ENCODE measurements at regions not wholly inside any gene's neighbourhood (a gene's known extent, or its start where the extent isn't known, plus 50 kb on each side); places are given as distances from the start of the nearest gene placed in this dataset.

DNA sequence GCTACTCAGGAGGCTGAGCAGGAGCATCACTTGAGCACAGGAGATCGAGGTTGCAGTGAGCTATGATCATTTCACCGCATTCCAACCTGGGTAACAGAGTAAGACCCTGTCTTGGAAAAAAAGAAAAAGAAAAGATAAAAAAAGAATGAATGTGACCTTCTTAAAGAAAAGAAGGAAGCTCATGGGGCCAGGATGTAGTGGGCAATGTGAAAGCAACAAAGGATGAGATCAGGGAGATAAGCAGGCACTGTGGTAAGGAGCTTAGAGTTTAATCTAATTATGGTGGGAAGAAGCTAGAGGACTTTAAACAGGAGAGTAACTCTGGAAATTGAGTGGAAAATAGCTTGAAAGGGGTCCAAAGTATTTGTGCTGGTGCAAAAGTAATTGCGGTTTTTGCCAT, 231.6 kb upstream of the UBE2E2 start:
- DNase-seq, result no peak

DNA sequence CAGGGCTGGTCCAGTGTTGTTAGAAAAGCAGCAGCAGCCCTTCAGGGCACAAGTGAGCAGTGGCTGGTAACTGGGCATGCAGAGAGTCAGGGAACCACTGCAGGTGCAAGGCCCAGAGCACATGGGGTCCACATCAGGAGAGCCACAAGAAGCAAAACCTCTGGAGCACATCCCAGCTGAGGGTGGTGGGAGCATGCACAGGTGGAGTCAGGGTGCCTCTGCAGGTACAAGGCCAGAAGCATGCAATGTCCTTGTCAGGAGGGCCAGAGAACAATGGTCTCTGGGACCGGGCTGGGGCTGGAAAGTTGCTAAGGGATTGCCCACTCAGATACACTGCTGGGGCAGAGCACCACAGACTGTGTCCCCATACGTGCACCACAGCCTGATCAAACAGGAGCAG, 226.1 kb upstream of the UBE2E2 start:
- no peak for DNase-seq

DNA sequence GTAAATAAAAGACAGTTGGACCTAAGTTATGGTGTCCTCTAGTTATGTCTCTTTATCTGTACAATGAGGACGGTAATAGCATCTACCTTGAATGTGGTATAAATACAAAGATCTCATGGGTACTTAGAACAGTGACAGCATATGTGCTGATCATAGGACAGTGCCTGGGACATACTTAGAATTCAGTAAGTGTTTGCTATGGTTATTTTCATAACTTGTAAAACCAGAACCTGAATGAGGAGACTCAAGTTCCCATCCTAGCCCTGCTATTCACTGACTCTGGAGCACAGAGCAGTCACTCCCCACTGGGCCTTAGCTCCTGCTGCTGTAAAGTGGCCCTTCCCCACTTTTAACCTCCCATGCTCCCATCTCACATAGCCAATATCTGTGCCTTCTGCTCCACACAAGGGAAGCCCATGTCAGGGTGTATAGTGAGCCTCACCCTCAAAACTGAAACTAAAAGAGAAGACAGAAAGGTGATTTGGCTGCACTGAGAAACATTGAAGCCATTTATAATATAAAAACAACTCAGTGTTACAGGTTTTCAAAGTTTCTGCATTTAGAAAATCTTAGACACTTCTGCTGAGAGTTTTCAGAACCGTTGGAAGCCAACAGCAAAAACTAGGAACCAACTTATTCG, 225.4 kb upstream of the UBE2E2 start:
- no peak for DNase-seq

DNA sequence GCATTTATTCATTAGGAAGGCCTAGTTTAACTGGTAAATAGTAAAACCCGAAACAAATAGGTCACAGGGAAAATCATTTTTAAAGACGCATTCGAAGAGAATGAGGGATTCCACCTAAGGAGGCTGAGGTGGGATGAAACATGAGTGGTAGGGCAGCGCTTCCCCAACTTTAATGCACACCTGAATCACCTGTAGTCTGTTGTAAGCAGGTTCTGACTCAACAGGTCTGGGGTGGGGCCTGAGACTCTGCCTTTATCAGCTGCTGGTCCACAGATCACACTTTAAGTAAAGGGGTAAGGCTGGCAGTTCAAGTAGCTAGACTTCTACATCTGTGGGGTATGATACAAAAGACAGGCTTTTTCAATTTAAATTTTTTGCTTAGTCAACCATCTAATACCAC, 223.5 kb upstream of the UBE2E2 start:
- DNase-seq, result no peak

DNA sequence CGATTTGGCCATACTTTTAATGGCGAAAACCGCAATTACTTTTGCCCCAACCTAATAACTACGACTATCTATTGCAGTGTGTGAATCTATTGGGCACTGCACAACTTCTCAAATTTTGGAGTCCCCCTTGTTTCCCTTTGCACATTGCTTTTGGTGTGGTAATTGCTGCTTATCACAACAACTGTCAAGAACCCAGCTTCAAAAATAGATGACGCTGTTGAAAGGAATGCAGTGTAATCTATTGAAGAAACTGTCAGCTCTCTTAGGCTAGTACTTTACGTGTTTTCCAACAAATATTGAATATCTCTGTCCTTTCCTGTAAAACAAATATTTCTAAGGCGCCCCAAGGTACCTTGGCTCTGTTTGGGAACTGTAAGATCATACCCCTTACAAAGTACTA, 222.8 kb upstream of the UBE2E2 start:
- DNase-seq, result no peak

DNA sequence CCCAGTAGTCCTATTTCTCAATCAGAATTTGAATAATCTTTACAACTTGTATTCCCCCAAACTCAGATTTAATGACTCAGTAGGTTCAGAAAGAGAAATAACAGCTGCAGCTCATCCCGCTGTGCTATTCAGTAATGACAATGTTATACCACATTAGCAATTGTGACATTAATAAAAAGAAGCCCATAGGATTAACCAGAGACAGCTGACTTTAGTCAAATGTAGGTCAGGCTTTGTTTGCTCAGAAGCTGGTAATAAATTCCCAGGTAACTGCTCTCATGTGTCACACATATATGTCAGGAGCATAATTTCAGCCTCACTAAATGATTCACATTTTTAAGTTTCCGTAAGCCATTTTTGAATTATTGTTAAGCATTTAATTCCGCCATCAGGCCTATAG, 222.0 kb upstream of the UBE2E2 start:
- no peak for DNase-seq

DNA sequence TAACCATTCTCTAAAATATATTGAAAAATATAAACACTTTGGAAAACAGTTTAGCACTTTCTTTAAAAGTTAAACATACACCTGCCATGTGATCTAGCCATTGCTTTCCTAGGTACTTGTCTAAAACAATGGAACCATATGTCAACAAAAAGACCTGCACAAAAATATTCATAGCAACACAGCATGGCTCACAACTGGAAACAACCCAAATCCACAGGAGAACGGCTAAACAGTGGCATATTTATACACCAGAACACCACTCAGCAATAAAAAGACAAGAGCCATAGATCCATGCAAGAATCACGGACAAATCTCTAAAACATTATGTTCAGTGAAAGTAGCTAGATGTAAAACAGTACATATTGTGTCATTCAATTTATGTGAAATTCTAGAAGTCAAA, 221.3 kb upstream of the UBE2E2 start:
- DNase-seq, result no peak

DNA sequence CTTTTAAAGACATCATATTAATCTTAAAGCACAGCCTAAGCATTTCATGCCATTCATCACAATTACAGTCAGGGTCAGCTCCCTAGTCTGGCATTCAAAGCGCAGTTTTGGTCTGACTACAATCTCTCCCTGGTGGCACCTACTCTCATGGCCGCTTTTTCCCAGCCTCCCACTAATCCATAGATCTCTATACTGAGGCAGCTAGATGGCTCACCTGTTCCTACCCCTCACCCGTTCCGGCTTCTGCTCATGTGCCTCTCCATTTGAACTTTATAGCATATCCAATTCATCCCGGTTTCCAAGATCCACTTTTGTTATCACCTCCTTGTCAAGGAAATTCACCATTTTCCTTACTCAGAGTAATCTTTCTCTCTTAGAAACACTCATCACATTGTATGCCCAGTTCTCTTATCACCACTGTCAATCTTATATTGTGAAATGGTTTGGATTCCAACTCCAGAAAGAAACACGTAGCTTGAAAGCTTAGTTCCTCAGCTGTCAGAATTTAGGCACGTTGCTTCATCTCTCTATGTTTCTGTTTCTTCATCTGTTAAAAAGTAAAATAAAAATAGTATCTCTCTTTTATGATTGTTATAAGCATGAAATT, 220.0 kb upstream of the UBE2E2 start:
- no peak for DNase-seq

DNA sequence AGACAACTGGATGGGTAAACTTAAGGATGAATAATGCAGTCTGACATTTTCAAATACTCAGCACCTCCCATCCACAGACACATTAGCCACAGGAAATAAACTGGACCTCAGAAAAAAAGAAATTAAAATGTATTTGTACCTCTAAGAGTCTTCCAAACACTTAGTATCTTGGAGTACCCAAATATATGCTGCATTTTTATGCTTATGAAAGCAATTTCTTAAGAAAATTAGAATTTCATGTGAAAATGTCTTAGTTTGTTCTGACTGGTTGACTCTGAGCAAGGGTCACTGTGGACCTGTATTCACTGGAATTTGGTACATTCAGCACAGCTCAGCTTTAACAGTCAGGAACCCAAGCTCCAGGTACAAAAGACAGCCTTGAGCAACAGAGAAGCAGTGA, 216.2 kb upstream of the UBE2E2 start:
- no peak for DNase-seq

DNA sequence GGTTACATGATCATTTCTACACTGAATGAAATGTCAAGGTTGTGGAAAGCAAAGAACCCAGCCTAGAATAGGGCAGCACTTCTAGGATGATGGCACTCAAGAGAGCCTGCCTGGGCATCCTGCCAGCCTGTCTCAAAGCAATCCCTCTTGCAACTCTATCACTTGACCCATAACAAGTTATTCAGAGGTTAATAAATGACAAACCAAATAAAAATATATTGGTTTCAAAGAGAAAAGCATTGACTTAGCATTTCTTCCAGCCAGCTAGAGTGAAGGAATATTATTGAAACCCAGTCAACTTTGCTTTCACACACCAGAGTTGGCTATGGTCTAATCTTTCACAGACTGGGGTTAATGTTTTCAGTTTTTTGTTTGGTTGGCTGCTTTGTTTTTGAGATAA, 214.6 kb upstream of the UBE2E2 start:
- no peak for DNase-seq

DNA sequence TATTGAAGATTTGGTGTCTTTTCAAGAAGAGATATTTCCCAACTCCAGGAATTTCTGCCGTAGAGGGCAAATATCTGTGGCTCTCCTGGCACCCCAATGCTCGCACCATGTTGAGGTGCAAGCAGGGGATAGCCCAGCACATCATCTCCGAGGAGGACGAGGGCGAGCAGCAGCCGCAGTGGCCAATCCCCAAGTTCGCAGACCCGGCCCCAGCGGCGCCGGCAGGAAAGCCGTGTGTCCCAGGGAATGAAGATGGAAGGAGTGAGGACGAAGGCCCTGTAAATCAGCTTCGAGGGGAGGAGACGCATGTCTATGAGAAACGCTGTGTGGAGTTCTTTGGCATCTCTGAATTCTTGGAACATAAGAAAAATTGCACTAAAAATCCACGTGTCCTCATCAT, 213.4 kb upstream of the UBE2E2 start:
- no peak for DNase-seq

DNA sequence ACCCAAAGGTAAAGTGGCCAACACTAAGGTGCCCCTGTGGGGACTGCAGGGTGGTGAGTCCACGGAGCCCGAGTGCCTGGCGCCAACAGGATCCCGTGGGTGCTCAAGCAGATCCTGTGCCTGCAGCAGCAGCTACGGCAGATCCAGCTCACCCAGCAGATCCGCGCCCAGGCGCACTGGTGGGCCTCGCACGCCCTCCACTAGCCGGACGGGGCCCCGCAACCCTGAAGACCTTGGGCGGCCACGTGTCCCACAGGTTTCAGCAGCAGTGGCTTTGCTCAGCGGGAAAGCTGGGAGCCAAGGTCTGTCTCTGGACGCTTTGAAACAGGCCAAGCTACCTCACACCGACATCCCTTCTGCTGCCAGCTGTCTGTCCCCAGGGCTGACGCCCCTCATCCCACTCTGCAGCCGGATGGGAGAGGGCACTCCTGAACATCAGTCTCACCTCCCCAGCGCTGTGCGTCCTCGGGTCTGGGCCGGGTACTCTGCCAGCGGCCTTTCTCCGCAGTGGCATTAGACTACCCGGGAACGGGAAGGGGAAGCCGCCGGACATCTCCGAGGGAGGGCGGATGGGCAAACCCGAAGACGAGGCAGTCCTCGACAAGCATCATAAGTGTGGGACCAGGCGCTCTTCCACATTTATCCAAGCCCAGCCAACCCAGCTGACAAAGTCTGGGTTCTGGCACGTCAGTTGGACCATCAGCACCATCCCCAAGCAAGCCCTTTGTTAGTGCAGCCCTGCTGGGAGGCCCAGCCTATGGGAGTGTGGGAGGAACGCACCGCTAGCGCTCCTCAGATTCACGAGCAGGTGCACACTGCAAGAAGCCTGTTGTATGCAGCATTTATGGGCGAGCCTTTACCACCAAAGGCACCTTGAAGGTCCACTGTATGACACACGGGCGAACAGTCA, 212.6 kb upstream of the UBE2E2 start:
- no peak for DNase-seq

DNA sequence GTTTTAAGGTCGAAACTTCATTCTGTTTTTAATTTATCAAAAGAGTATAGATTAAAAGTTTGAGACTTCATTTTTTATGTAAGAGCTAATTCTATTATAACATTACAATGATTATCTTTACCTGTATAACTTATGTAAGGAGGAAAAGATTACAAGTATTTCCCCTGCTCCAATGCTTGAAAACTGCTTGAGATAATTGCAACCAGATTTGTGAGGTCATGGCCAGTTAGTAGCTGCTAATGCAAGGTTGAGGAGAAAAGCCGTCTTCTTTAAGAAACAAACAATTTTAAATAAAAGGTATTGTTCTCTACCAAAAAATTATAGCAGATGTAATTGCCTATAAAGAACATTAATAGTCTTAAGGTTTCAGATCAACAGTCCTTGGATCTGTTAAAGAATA, 208.3 kb upstream of the UBE2E2 start:
- DNase-seq, result no peak

DNA sequence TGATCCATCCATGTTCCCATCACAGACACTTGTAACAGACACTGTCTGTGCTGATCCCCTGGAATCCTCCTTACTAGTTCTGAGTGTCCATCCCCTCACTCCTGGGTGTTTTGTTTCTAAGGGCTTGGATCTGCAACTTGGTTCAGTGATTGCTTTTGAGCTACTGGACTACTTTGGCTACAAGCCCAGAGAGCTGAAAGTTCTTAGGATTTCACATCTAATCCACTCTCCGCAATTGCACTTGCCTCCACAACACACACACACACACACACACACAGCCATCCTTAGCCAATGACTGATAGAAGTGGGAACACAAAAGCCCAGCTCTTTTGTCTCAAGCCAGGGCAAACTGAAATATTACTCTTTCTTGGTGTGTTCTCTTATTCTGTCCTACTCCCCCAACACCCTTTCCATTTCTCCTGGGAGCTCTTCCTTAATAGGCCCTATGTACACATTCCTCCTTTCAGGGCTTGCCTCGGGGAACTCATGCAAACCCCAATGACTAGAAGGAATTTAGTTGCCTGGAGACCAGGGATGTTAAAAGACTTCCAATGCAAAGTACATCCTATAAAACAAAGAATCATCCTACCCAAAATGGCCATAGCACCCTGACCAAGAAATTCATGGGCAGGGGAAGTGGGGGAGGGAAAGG, 206.1 kb upstream of the UBE2E2 start:
- DNase-seq, result no peak

DNA sequence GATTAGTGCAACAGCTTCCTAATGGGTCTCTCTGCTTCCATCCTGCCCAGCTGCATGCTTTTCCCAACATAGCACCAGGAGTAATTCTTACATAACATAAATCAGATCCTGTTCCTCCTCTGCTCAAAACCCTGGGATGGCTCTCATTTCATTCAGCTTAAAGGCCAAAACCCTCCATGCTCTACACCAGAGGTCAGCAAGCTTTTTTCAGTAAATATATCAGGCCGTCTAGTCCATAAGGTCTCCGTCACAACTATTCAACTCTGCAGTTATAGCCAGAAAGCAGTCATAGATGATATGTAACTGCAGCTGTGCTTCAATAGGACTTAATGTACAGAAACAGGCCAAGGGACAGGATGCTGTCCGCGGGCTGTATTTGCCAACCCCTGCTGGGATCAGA, 202.8 kb upstream of the UBE2E2 start:
- no peak for DNase-seq

DNA sequence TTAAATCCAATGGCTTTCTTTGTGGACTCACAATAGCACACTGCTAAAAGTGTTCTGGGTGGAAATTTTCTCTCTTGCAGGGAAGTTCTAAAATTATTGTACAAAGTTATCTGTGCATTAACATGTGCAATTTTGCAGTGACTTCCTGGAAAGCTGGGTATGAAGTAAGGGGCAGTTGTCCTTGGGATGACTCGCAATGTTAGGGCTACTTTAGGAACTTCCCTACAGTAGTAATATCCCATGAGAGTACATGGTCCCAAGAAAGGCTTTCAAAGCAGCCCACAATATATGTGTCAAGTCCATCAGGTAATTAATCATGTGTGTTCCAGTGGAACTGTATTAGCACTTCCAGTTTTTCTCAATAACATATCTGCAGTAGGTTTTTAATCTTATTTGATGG, 201.0 kb upstream of the UBE2E2 start:
- no peak for DNase-seq

DNA sequence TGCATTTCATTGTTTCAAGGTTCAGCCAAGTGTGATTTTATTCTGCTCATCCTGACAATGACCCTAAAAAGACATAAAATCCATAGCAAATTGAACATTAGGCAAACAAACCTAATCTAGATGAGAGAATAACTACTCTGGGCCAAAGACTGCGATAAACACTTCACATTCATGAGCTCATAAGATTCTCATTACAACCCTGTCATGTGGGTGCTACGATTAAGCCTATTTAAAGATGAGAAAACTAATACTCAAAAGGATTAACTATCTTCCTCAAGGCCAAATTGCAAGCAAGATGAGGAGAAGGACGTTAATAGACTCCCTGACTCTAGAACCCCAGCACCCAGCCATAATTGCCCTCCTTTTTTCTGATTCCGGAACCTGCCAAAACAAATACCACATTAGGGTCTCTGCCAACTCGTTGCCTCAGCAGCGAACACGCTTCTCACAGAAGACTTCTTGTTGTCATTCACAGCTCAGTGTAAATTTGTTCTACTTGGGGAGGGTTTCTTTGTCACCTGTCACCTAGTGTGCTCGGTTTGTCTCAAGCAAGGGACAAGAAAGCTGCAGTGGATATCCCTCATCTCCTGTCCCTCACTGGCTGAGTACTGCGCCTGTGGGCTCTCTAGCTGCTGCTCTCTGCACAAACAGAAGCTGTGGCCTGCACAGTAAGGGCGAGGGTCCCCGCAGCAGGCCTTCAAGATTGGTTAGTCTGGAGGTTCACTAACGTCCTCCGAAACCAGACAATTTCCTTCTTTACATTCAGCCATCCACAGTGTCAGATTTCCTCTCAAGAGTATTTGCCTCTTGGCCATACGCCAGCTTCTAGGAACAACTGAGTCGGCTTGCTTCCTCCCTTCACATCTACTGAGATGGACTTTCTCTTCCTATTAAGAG, 200.0 kb upstream of the UBE2E2 start:
- no peak for DNase-seq

DNA sequence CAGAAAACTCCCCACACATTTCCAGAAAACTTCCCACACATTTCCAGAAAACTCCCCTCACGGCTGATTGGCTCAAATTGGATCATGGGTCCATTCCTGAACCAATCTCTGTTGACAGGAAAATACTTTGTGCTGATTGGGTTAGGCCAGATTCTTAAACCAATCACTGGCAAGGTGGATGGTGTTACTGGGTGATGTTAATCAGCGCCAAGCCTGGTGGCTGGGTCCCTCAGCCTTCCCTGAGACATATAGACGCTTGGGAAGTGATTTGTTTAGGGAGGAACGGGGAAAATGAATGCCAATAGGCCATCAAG, 199.4 kb upstream of the UBE2E2 start:
- DNase-seq, result no peak

DNA sequence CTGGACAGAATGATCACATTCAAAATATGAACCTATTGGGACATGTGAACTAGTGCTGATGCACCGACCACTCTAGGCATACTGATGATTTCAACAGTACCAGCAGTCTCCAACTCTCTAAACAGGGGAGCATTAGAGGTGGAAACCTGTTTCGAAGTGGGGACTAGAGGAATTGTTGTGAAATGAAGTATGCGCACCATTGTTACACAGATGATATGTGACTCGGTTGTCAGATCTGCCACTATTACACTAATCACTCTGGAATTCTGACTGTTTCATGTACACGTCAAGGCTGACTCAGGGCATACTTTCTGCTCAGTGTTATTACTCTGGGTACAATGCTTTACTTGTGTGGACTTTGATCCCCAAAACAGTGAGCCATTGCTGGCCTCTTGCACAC, 198.2 kb upstream of the UBE2E2 start:
- no peak for DNase-seq

DNA sequence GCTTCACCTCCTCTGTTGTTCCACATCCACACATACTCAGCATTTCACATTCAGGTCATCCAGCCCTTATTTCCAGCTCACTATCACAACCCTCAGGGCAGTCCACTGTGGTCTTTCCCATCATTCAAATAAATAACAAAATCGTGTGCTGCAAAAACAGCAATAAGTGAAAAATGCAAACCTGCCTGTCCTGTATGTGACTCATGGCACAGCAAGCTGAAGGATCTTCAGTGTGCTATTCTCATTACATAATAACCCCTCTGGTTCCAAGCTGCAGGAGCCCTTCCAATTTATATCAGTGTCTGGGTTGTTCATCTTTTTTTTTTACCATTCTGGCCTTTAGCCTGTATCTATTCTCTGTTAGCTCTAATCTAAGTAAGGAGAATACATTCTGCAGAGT, 185.3 kb upstream of the UBE2E2 start:
- no peak for DNase-seq

DNA sequence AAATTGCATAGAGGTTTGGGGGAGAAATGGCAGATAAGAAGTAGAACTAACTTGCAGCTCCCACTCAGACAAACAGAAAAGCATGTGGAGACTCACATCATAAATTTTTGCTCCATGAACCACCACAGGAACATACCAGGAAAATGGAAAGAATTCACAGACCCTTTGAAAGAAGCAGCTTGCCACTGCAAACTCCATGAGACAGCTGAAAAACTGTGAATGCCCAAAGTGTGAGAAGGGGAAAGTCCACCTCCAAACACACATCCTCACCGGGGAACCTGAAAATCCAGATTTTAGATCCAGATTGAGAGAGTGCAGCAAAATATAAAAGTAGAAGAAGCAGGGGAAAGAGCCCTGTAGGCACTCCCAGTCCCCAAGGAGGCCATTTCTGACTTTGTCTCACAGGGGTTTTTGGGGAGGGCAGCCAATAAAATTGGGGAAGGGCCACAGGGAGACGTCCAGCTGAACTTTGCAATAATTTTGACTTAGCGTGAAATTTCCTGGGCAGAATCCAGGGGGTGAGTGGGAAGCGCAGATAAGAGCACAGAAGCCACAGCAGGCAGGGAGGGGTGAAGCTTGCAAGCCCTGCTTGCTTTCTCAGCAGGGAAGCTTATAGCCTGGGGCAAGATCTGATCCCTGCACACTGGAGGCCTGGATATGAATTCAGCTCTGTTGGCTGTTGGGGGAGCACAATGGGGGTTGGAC, 183.4 kb upstream of the UBE2E2 start:
- no peak for DNase-seq

DNA sequence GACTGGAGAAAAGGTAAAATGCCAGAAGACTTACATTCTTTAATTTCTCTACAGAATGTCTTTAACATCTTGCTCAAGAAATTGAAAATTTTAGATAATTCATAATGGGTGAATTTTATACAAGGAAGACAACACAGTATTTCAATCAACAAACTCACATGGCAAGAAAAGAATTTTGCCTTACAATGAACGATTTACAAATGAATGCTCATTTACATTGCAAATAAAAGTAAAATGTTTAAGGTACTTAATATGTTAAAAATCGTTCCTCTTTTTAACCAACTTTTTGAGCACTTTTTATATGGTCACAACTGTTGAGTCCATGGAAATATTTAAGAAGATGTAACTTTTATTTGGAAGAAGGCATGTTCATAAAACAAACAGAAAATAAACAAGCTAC, 174.8 kb upstream of the UBE2E2 start:
- DNase-seq, result no peak

All from SW 1271 (cell line).